Tibial nerve (tissue), 4 donors: ENCODE measurements at regions not wholly inside any gene's neighbourhood (a gene's known extent, or its start where the extent isn't known, plus 50 kb on each side); places are given as distances from the start of the nearest gene placed in this dataset.
"Not testable (repeated sequence)": the region's sequence is repeated elsewhere in the genome, so short reads cannot be mapped to it uniquely, and the experiment has no call there.

ENCODE experiments used
- EP300 ChIP-seq, 2 donors: sonication (generic); formaldehyde crosslinking; IDR thresholded peaks; one replicate each; pipeline ENCODE4 v1.6.1; 2017; ENCODE audit warnings: antibody characterized with exemption in 2 of 2, mild to moderate bottlenecking in 1 of 2
- POLR2A ChIP-seq, 2 donors: fragments of 450-650 bp; IDR thresholded peaks; one replicate each; pipeline ENCODE4 v1.6.1; 2017; ENCODE audit warnings: antibody characterized with exemption in 2 of 2, mild to moderate bottlenecking in 2 of 2, moderate library complexity in 2 of 2
- TF ChIP-seq, protein P1 (sequence below), 5 experiments: fragments of 200-600 bp in 3 of 5; fragments of 450-650 bp in 2 of 5; sonication (generic) in 3 of 5; IDR thresholded peaks; one replicate each; pipeline ENCODE4 v1.5.1; 2016 to 2019; ENCODE audit warnings: antibody characterized with exemption in 5 of 5, mild to moderate bottlenecking in 3 of 5, moderate library complexity in 2 of 5

DNA sequence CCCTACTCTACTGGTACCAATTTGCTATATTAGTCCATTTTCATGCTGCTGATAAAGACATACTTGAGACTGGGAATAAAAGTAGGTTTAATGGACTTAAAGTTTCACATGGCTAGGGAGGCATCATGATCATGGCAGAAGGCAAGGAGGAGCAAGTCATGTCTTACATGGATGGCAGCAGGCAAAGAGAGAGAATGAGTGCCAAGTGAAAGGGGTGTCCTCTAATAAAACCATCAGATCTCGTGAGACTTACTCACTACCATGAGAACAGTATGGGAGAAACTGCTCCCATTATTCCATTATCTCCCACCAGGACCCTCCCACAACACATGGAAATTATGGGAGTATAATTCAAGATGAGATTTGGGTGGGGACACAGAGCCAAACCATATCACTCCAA, 450.5 kb upstream of the ZEB2 start:
- TF ChIP-seq, protein P1, sequence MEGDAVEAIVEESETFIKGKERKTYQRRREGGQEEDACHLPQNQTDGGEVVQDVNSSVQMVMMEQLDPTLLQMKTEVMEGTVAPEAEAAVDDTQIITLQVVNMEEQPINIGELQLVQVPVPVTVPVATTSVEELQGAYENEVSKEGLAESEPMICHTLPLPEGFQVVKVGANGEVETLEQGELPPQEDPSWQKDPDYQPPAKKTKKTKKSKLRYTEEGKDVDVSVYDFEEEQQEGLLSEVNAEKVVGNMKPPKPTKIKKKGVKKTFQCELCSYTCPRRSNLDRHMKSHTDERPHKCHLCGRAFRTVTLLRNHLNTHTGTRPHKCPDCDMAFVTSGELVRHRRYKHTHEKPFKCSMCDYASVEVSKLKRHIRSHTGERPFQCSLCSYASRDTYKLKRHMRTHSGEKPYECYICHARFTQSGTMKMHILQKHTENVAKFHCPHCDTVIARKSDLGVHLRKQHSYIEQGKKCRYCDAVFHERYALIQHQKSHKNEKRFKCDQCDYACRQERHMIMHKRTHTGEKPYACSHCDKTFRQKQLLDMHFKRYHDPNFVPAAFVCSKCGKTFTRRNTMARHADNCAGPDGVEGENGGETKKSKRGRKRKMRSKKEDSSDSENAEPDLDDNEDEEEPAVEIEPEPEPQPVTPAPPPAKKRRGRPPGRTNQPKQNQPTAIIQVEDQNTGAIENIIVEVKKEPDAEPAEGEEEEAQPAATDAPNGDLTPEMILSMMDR (IDR thresholded peaks at IDR 0.05): not testable (repeated sequence)
- TF ChIP-seq POLR2A, EP300 (IDR thresholded peaks at IDR 0.05): not testable (repeated sequence)
